ENCODE measurements at regions not wholly inside any gene's neighbourhood (a gene's known extent, or its start where the extent isn't known, plus 50 kb on each side); places are given as distances from the start of the nearest gene placed in this dataset.

GRCh38 chr6:164929408-164929977 lies 379.9 kb downstream of the C6orf118 start:
- no peaks in the 10 kb centered on the region for H3K27me3 ChIP-seq (ENCODE audit: control insufficient read depth in 5 of 5, insufficient read depth in 4 of 5, low read length in 5 of 5)
- H3K27ac ChIP-seq (ENCODE audit: low read depth, low read length): no peak overlapping the region
- no peak overlapping the region for H3K4me3 ChIP-seq (ENCODE audit: low read depth in 1 of 5, low read length in 5 of 5)
- no peak overlapping the region for H3K9ac ChIP-seq (ENCODE audit: low read length in 5 of 5)
- H3K36me3 ChIP-seq (ENCODE audit: control insufficient read depth in 5 of 5, insufficient read depth in 5 of 5, low read length in 5 of 5): no peaks in the 10 kb centered on the region
- H3K9me3 ChIP-seq (ENCODE audit: control insufficient read depth in 5 of 5, low read length in 5 of 5): no peaks in the 10 kb centered on the region
- H3K4me1 ChIP-seq (ENCODE audit: control insufficient read depth in 5 of 5, insufficient read depth in 5 of 5, low read length in 5 of 5): peaks cover 0 to 4% (median 0%) of the 10 kb centered on the region in 5 donors

- Histone ChIP-seq H3K36me3 (ENCODE audit: control insufficient read depth in 5 of 5, insufficient read depth in 5 of 5, low read length in 5 of 5) (no peaks in the 10 kb centered on the region), H3K27me3 (ENCODE audit: control insufficient read depth in 5 of 5, insufficient read depth in 4 of 5, low read length in 5 of 5) (no peaks in the 10 kb centered on the region), H3K4me3 (ENCODE audit: low read depth in 1 of 5, low read length in 5 of 5) (no peak overlapping the region), H3K9me3 (ENCODE audit: control insufficient read depth in 5 of 5, low read length in 5 of 5) (no peaks in the 10 kb centered on the region), H3K4me1 (ENCODE audit: control insufficient read depth in 5 of 5, insufficient read depth in 5 of 5, low read length in 5 of 5) (peaks cover 0 to 4% (median 0%) of the 10 kb centered on the region in 5 donors), H3K9ac (ENCODE audit: low read length in 5 of 5) (no peak overlapping the region), H3K27ac (ENCODE audit: low read depth, low read length) (no peak overlapping the region)
Measured at GRCh38 chr6:164928728-164929407, 380.5 kb downstream of the C6orf118 start.

- H3K4me1 ChIP-seq (ENCODE audit: control insufficient read depth in 5 of 5, insufficient read depth in 5 of 5, low read length in 5 of 5): peaks cover 0 to 4% (median 0%) of the 10 kb centered on the region in 5 donors
- no peak overlapping the region for H3K27ac ChIP-seq (ENCODE audit: low read depth, low read length)
- H3K36me3 ChIP-seq (ENCODE audit: control insufficient read depth in 5 of 5, insufficient read depth in 5 of 5, low read length in 5 of 5): no peaks in the 10 kb centered on the region
- H3K9me3 ChIP-seq (ENCODE audit: control insufficient read depth in 5 of 5, low read length in 5 of 5): no peaks in the 10 kb centered on the region
- no peak overlapping the region for H3K9ac ChIP-seq (ENCODE audit: low read length in 5 of 5)
- no peaks in the 10 kb centered on the region for H3K27me3 ChIP-seq (ENCODE audit: control insufficient read depth in 5 of 5, insufficient read depth in 4 of 5, low read length in 5 of 5)
- no peak overlapping the region for H3K4me3 ChIP-seq (ENCODE audit: low read depth in 1 of 5, low read length in 5 of 5)
Measured at GRCh38 chr6:164928057-164928727, 381.2 kb downstream of the C6orf118 start.

DNA sequence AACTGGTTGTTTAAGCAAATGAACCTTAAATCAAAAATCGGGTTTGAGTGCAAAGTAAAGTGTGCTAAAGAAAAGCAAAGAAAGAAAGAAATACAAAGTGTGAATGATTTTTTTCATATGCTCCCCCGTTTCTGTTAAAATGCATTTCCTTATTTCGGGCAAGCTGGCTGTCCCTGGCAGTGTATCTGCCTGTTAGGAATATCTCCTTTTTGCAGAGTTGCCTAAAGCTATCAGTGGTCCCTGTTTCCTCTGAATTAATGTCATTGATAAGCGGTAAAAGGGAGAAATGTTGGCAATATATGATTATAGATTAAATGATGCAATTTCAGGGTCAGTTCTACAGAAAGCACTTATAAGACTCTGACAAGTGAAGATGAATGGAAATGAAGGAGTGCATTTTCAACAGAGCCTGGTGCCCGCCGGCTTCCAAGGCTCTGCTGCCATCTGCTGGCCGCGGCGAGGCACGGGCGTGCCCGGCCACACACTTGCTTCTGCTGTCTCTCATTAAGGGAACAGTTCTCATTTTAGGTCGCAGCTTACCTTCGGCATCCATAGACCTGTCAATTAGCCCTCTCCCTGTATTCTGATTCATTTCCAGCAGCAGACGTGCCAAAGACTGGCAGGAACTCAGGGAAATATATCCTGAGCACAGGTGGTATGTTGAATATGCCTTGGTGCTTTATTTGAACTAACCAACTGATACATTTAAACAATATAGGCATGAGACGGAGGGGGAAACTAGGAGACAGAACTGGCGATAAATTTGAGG lies 381.9 kb downstream of the C6orf118 start:
- Histone ChIP-seq H3K9me3 (ENCODE audit: control insufficient read depth in 5 of 5, low read length in 5 of 5) (no peaks in the 10 kb centered on the region), H3K27ac (ENCODE audit: low read depth, low read length) (no peak overlapping the region), H3K27me3 (ENCODE audit: control insufficient read depth in 5 of 5, insufficient read depth in 4 of 5, low read length in 5 of 5) (no peaks in the 10 kb centered on the region), H3K4me1 (ENCODE audit: control insufficient read depth in 5 of 5, insufficient read depth in 5 of 5, low read length in 5 of 5) (peaks cover 0 to 4% (median 0%) of the 10 kb centered on the region in 5 donors), H3K4me3 (ENCODE audit: low read depth in 1 of 5, low read length in 5 of 5) (no peak overlapping the region), H3K36me3 (ENCODE audit: control insufficient read depth in 5 of 5, insufficient read depth in 5 of 5, low read length in 5 of 5) (no peaks in the 10 kb centered on the region), H3K9ac (ENCODE audit: low read length in 5 of 5) (no peak overlapping the region)

DNA sequence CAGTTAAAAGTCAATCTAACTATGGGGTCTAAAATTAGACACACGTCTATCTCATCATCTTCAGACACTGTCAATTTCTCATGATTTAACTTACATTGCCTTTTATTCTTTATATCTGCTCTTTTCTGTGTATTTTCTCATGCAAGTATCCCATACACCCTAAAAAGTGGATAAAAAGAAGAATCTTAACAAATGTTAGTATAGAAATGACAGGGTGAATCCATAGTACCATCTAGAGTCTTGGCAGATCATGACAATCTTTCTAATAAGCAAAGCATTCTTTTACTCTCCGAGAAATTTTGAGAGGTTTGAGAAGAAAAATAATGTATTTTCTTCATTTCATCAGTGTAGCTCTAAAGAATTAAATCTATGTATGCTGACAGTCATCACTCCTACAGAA lies 382.7 kb downstream of the C6orf118 start:
- peaks cover 0 to 4% (median 0%) of the 10 kb centered on the region in 5 donors for H3K4me1 ChIP-seq (ENCODE audit: control insufficient read depth in 5 of 5, insufficient read depth in 5 of 5, low read length in 5 of 5)
- H3K9me3 ChIP-seq (ENCODE audit: control insufficient read depth in 5 of 5, low read length in 5 of 5): no peaks in the 10 kb centered on the region
- no peak overlapping the region for H3K27ac ChIP-seq (ENCODE audit: low read depth, low read length)
- H3K4me3 ChIP-seq (ENCODE audit: low read depth in 1 of 5, low read length in 5 of 5): no peak overlapping the region
- no peaks in the 10 kb centered on the region for H3K27me3 ChIP-seq (ENCODE audit: control insufficient read depth in 5 of 5, insufficient read depth in 4 of 5, low read length in 5 of 5)
- H3K9ac ChIP-seq (ENCODE audit: low read length in 5 of 5): no peak overlapping the region
- H3K36me3 ChIP-seq (ENCODE audit: control insufficient read depth in 5 of 5, insufficient read depth in 5 of 5, low read length in 5 of 5): no peaks in the 10 kb centered on the region

DNA sequence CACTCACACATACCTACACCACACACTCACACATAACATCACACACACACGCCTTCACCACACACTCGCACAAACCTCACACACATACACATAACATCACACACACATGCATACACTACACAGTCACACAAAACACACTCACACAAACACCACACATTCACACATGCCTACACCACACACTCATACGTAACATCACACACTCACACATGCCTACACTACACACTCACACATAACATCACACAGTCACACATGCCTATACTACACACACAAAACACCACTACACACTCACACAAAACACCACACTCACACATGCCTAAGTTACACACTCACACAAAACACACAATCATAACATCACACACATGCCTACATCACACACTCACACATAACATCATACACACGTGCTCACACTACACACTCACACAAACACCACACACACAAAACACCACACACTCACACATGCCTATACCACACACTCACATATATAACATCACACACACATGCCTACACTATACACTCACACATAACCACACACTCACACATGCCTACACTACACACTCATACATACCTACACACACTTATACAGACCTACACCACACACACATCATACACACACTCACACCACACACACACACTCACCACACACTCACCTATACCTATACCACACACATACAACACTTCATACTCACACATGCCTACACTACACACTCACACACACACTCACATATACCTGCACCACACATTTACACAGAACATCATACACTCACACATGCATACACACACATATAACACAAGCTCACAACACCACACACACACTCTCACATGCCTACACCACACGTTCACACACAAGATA lies 383.5 kb downstream of the C6orf118 start:
- H3K9ac ChIP-seq (ENCODE audit: low read length in 5 of 5): no peak overlapping the region
- H3K27ac ChIP-seq (ENCODE audit: low read depth, low read length): no peak overlapping the region
- H3K36me3 ChIP-seq (ENCODE audit: control insufficient read depth in 5 of 5, insufficient read depth in 5 of 5, low read length in 5 of 5): no peaks in the 10 kb centered on the region
- peaks cover 0 to 4% (median 0%) of the 10 kb centered on the region in 5 donors for H3K4me1 ChIP-seq (ENCODE audit: control insufficient read depth in 5 of 5, insufficient read depth in 5 of 5, low read length in 5 of 5)
- H3K4me3 ChIP-seq (ENCODE audit: low read depth in 1 of 5, low read length in 5 of 5): no peak overlapping the region
- no peaks in the 10 kb centered on the region for H3K27me3 ChIP-seq (ENCODE audit: control insufficient read depth in 5 of 5, insufficient read depth in 4 of 5, low read length in 5 of 5)
- H3K9me3 ChIP-seq (ENCODE audit: control insufficient read depth in 5 of 5, low read length in 5 of 5): no peaks in the 10 kb centered on the region

GRCh38 chr6:164924674-164925073 lies 384.7 kb downstream of the C6orf118 start:
- H3K36me3 ChIP-seq (ENCODE audit: control insufficient read depth in 5 of 5, insufficient read depth in 5 of 5, low read length in 5 of 5): no peaks in the 10 kb centered on the region
- no peaks in the 10 kb centered on the region for H3K27me3 ChIP-seq (ENCODE audit: control insufficient read depth in 5 of 5, insufficient read depth in 4 of 5, low read length in 5 of 5)
- H3K4me3 ChIP-seq (ENCODE audit: low read depth in 1 of 5, low read length in 5 of 5): no peak overlapping the region
- no peaks in the 10 kb centered on the region for H3K9me3 ChIP-seq (ENCODE audit: control insufficient read depth in 5 of 5, low read length in 5 of 5)
- H3K9ac ChIP-seq (ENCODE audit: low read length in 5 of 5): no peak overlapping the region
- H3K27ac ChIP-seq (ENCODE audit: low read depth, low read length): no peak overlapping the region
- peaks cover 0 to 4% (median 0%) of the 10 kb centered on the region in 5 donors for H3K4me1 ChIP-seq (ENCODE audit: control insufficient read depth in 5 of 5, insufficient read depth in 5 of 5, low read length in 5 of 5)

- Histone ChIP-seq H3K4me1 (ENCODE audit: control insufficient read depth in 5 of 5, insufficient read depth in 5 of 5, low read length in 5 of 5) (peaks cover 0 to 5% (median 3%) of the 10 kb centered on the region in 5 donors), H3K27ac (ENCODE audit: low read depth, low read length) (no peak overlapping the region), H3K4me3 (ENCODE audit: low read depth in 1 of 5, low read length in 5 of 5) (no peak overlapping the region), H3K9me3 (ENCODE audit: control insufficient read depth in 5 of 5, low read length in 5 of 5) (peaks cover 6 to 13% (median 7%) of the 10 kb centered on the region in 5 donors), H3K36me3 (ENCODE audit: control insufficient read depth in 5 of 5, insufficient read depth in 5 of 5, low read length in 5 of 5) (no peaks in the 10 kb centered on the region), H3K9ac (ENCODE audit: low read length in 5 of 5) (no peak overlapping the region), H3K27me3 (ENCODE audit: control insufficient read depth in 5 of 5, insufficient read depth in 4 of 5, low read length in 5 of 5) (peaks cover 0 to 5% (median 0%) of the 10 kb centered on the region in 5 donors)
Measured at GRCh38 chr6:164917211-164917610, 392.2 kb downstream of the C6orf118 start.

GRCh38 chr6:164916087-164916486 lies 393.3 kb downstream of the C6orf118 start:
- no peaks in the 10 kb centered on the region for H3K36me3 ChIP-seq (ENCODE audit: control insufficient read depth in 5 of 5, insufficient read depth in 5 of 5, low read length in 5 of 5)
- peaks cover 0 to 11% (median 9%) of the 10 kb centered on the region in 5 donors for H3K4me1 ChIP-seq (ENCODE audit: control insufficient read depth in 5 of 5, insufficient read depth in 5 of 5, low read length in 5 of 5)
- H3K4me3 ChIP-seq (ENCODE audit: low read depth in 1 of 5, low read length in 5 of 5): no peak overlapping the region
- H3K27ac ChIP-seq (ENCODE audit: low read depth, low read length): no peak overlapping the region
- H3K9me3 ChIP-seq (ENCODE audit: control insufficient read depth in 5 of 5, low read length in 5 of 5): peaks cover 6 to 13% (median 7%) of the 10 kb centered on the region in 5 donors
- no peak overlapping the region for H3K9ac ChIP-seq (ENCODE audit: low read length in 5 of 5)
- peaks cover 0 to 5% (median 0%) of the 10 kb centered on the region in 5 donors for H3K27me3 ChIP-seq (ENCODE audit: control insufficient read depth in 5 of 5, insufficient read depth in 4 of 5, low read length in 5 of 5)

Measured in subcutaneous abdominal adipose tissue (tissue), 5 donors.